Stomach (tissue), 8 donors: ENCODE measurements at regions not wholly inside any gene's neighbourhood (a gene's known extent, or its start where the extent isn't known, plus 50 kb on each side); places are given as distances from the start of the nearest gene placed in this dataset.

Source experiments
- DNase-seq, 2 donors: peaks; one replicate each; pipeline versions ENCODE4 v3.0.0 to v3.0.0-alpha.2; 2013 to 2019
- H3K27ac ChIP-seq, 5 donors: fragments of 200-600 bp in 4 of 5; sonication (generic) in 4 of 5; one replicate each; pipeline ENCODE4 v1.5.1; 2013 to 2019; ENCODE audit warnings: mild to moderate bottlenecking in 1 of 5, moderate library complexity in 1 of 5
- H3K27me3 ChIP-seq, 3 donors: fragments of 200-600 bp; sonication (generic); one replicate each; pipeline ENCODE4 v1.5.1; 2017 to 2019; ENCODE audit warnings: mixed run types in 1 of 3
- H3K36me3 ChIP-seq, 4 donors: fragments of 200-600 bp; sonication (generic); 1 replicate in 3 of 4; 2 replicates in 1 of 4; pipeline ENCODE4 v1.5.1; 2016 to 2019
- H3K4me1 ChIP-seq, 4 donors: fragments of 200-600 bp; sonication (generic); one replicate each; pipeline ENCODE4 v1.5.1; 2016 to 2019
- H3K4me3 ChIP-seq, 4 donors: fragments of 200-600 bp; sonication (generic) in 3 of 4; one replicate each; pipeline ENCODE4 v1.5.1; 2016 to 2019; ENCODE audit warnings: mild to moderate bottlenecking in 1 of 4
- H3K9me3 ChIP-seq, 4 donors: fragments of 200-600 bp; sonication (generic); one replicate each; pipeline ENCODE4 v1.5.1; 2016 to 2019
- CTCF ChIP-seq, 7 experiments: fragments of 450-650 bp in 4 of 7; fragments of 200-600 bp in 3 of 7; sonication (generic) in 3 of 7; IDR thresholded peaks; one replicate each; pipeline ENCODE4 v1.5.1; 2016 to 2019; ENCODE audit warnings: antibody characterized with exemption in 7 of 7, control low read depth in 2 of 7, mild to moderate bottlenecking in 1 of 7
- EP300 ChIP-seq: sonication (generic); formaldehyde crosslinking; IDR thresholded peaks from one replicate; pipeline ENCODE4 v1.6.1; 2017; ENCODE audit warnings: antibody characterized with exemption
- POLR2A ChIP-seq, 4 donors: fragments of 450-650 bp; IDR thresholded peaks; one replicate each; pipeline ENCODE4 v1.6.1; 2016; ENCODE audit warnings: antibody characterized with exemption in 4 of 4, control low read depth in 2 of 4, mild to moderate bottlenecking in 1 of 4, moderate library complexity in 1 of 4
- POLR2AphosphoS5 ChIP-seq, 3 donors: sonication (generic); formaldehyde crosslinking; IDR thresholded peaks; one replicate each; pipeline ENCODE4 v1.6.1; 2016; ENCODE audit warnings: antibody characterized with exemption in 3 of 3
- WGBS, 5 donors: extraction: QIAGEN DNeasy Blood & Tissue Kit in 3 of 5; methylation state at CpG; one replicate each; pipeline versions ENCODE4 v1.1.5 to v1.1.7; 2013 to 2018; 5-methylcytosine and 5-hydroxymethylcytosine counted together
- intact Hi-C: fragments of 100-400 bp; cut with DNase I; formaldehyde crosslinking; loops from one replicate; pipeline ENCODE4 v1.15.1; 2023; ENCODE audit warnings: low total_unique reads
- donor health status: healthy with polysubstance abuse.
- donor health status: Bipolar disorder and iron deficiency.
- donor health status: healthy.

- Histone ChIP-seq H3K4me1 (no peaks in the 10 kb centered on the region), H3K27ac (no peak overlapping the region), H3K36me3 (no peaks in the 10 kb centered on the region), H3K27me3 (peaks cover 0 to 11% (median 0%) of the 10 kb centered on the region in 3 donors), H3K9me3 (no peaks in the 10 kb centered on the region), H3K4me3 (no peak overlapping the region)
- no peak for DNase-seq
- no peak for TF ChIP-seq POLR2AphosphoS5 (IDR thresholded peaks at IDR 0.05)
- intact Hi-C loops: no loop called here
- WGBS, 5 donors: 78 to 92% (median 84%) methylated on average over 1 to 2 of the region's 2 CpGs
Measured at GRCh38 chr1:30471307-30471706, 252.1 kb downstream of the MATN1 start.

- TF ChIP-seq EP300 (no peak), POLR2AphosphoS5 (IDR thresholded peaks at IDR 0.05) (no peak), CTCF (IDR thresholded peaks at IDR 0.05) (no peak), POLR2A (IDR thresholded peaks at IDR 0.05) (no peak)
- no peaks in the 10 kb centered on the region for H3K4me1 ChIP-seq
- no peak overlapping the region for H3K27ac ChIP-seq
- peaks cover 0 to 20% (median 0%) of the 10 kb centered on the region in 3 donors for H3K27me3 ChIP-seq
- no peaks in the 10 kb centered on the region for H3K9me3 ChIP-seq
- no peak overlapping the region for H3K4me3 ChIP-seq
- no peaks in the 10 kb centered on the region for H3K36me3 ChIP-seq
- 57 to 74% (median 63%) methylated on average over 5 of the region's 5 CpGs for WGBS, 5 donors
- intact Hi-C loops: no loop called here
- no peak for DNase-seq
Measured at GRCh38 chr1:30469426-30469825, 254.0 kb downstream of the MATN1 start.

- Histone ChIP-seq H3K36me3 (no peaks in the 10 kb centered on the region), H3K4me3 (no peak overlapping the region), H3K27me3 (peaks cover 0 to 16% (median 0%) of the 10 kb centered on the region in 3 donors), H3K4me1 (no peaks in the 10 kb centered on the region), H3K9me3 (no peaks in the 10 kb centered on the region), H3K27ac (no peak overlapping the region)
- 78 to 82% (median 81%) methylated on average over 10 of the region's 10 CpGs for WGBS, 5 donors
- intact Hi-C loops: no loop called here
- DNase-seq: no peak
- no peak for TF ChIP-seq POLR2A (IDR thresholded peaks at IDR 0.05)
- no peak for TF ChIP-seq EP300
- TF ChIP-seq POLR2AphosphoS5 (IDR thresholded peaks at IDR 0.05): no peak
- TF ChIP-seq CTCF (IDR thresholded peaks at IDR 0.05): no peak
Measured at GRCh38 chr1:30467101-30467500, 256.3 kb downstream of the MATN1 start.

- TF ChIP-seq POLR2AphosphoS5 (IDR thresholded peaks at IDR 0.05): no peak
- no peak for TF ChIP-seq EP300
- TF ChIP-seq CTCF (IDR thresholded peaks at IDR 0.05): no peak
- no peak for TF ChIP-seq POLR2A (IDR thresholded peaks at IDR 0.05)
- Histone ChIP-seq H3K27me3 (peaks cover 0 to 16% (median 0%) of the 10 kb centered on the region in 3 donors), H3K9me3 (no peaks in the 10 kb centered on the region), H3K4me1 (no peaks in the 10 kb centered on the region), H3K27ac (no peak overlapping the region), H3K36me3 (no peaks in the 10 kb centered on the region), H3K4me3 (no peak overlapping the region)
- no peak for DNase-seq
- 49 to 65% (median 61%) methylated on average over 3 of the region's 3 CpGs for WGBS, 5 donors
- intact Hi-C loops: no loop called here
Measured at GRCh38 chr1:30466610-30467009, 256.8 kb downstream of the MATN1 start.

- no peak for DNase-seq
- WGBS, 5 donors: 50 to 63% (median 61%) methylated on average over 4 of the region's 4 CpGs
- TF ChIP-seq CTCF (IDR thresholded peaks at IDR 0.05) (no peak), EP300 (no peak), POLR2A (IDR thresholded peaks at IDR 0.05) (no peak), POLR2AphosphoS5 (IDR thresholded peaks at IDR 0.05) (no peak)
- Histone ChIP-seq H3K4me3 (no peak overlapping the region), H3K4me1 (no peaks in the 10 kb centered on the region), H3K9me3 (peaks cover 0 to under 1% (median 0%) of the 10 kb centered on the region in 4 donors), H3K27me3 (peaks cover 0 to 16% (median 0%) of the 10 kb centered on the region in 3 donors), H3K27ac (no peak overlapping the region), H3K36me3 (no peaks in the 10 kb centered on the region)
- intact Hi-C loops: no loop called here
Measured at GRCh38 chr1:30466026-30466425, 257.4 kb downstream of the MATN1 start.
